ENCODE measurements at regions not wholly inside any gene's neighbourhood (a gene's known extent, or its start where the extent isn't known, plus 50 kb on each side); places are given as distances from the start of the nearest gene placed in this dataset.

GRCh38 chr12:107167756-107168155, 74.4 kb upstream of the CRY1 start:
- no peak overlapping the region for H3K4me3 ChIP-seq (ENCODE audit: low read depth, low read length, poor library complexity, severe bottlenecking)
- no peaks in the 10 kb centered on the region for H3K36me3 ChIP-seq (ENCODE audit: insufficient read depth, low read length, poor library complexity, severe bottlenecking)
- ChIA-PET POLR2A (ENCODE audit: low non-redundant PET) (no interaction called here), CTCF (no interaction called here)
- no peaks in the 10 kb centered on the region for H3K9me3 ChIP-seq (ENCODE audit: low read depth, low read length, poor library complexity, severe bottlenecking)
- intact Hi-C loops (cut with micrococcal nuclease; ENCODE audit: unreplicated experiment): no loop called here
- H3K27ac ChIP-seq (ENCODE audit: low read depth, low read length, poor library complexity, severe bottlenecking): no peak overlapping the region
- TF ChIP-seq CTCF (conservative IDR thresholded peaks at IDR 0.05; ENCODE audit: low read depth, low read length) (no peak), EZH2 (IDR thresholded peaks at IDR 0.05; ENCODE audit: borderline replicate concordance, low read depth, low read length, poor library complexity, severe bottlenecking) (no peak)
- no peaks in the 10 kb centered on the region for H3K4me1 ChIP-seq (ENCODE audit: insufficient read depth, low read length, poor library complexity, severe bottlenecking)
- BruUV-seq (replicated peaks): no TSS peak
- no peak for DNase-seq (ENCODE audit: low spot score)
- H3K27me3 ChIP-seq (replicated peaks; ENCODE audit: insufficient read depth, low read depth, low read length, poor library complexity): no peaks in the 10 kb centered on the region

- CTCF ChIA-PET: no interaction called here
- POLR2A ChIA-PET (ENCODE audit: low non-redundant PET): no interaction called here
- no peak for DNase-seq (ENCODE audit: low spot score)
- no TSS peak for BruUV-seq (replicated peaks)
- H3K27me3 ChIP-seq (replicated peaks; ENCODE audit: insufficient read depth, low read depth, low read length, poor library complexity): no peaks in the 10 kb centered on the region
- intact Hi-C loops (cut with micrococcal nuclease; ENCODE audit: unreplicated experiment): no loop called here
- H3K27ac ChIP-seq (ENCODE audit: low read depth, low read length, poor library complexity, severe bottlenecking): no peak overlapping the region
- no peaks in the 10 kb centered on the region for H3K9me3 ChIP-seq (ENCODE audit: low read depth, low read length, poor library complexity, severe bottlenecking)
- H3K4me3 ChIP-seq (ENCODE audit: low read depth, low read length, poor library complexity, severe bottlenecking): no peak overlapping the region
- TF ChIP-seq CTCF (conservative IDR thresholded peaks at IDR 0.05; ENCODE audit: low read depth, low read length): no peak
- no peak for TF ChIP-seq EZH2 (IDR thresholded peaks at IDR 0.05; ENCODE audit: borderline replicate concordance, low read depth, low read length, poor library complexity, severe bottlenecking)
- H3K4me1 ChIP-seq (ENCODE audit: insufficient read depth, low read length, poor library complexity, severe bottlenecking): no peaks in the 10 kb centered on the region
- H3K36me3 ChIP-seq (ENCODE audit: insufficient read depth, low read length, poor library complexity, severe bottlenecking): no peaks in the 10 kb centered on the region
Measured at GRCh38 chr12:107169200-107169599, 75.9 kb upstream of the CRY1 start.

- no TSS peak for BruUV-seq (replicated peaks)
- no peaks in the 10 kb centered on the region for H3K36me3 ChIP-seq (ENCODE audit: insufficient read depth, low read length, poor library complexity, severe bottlenecking)
- H3K27me3 ChIP-seq (replicated peaks; ENCODE audit: insufficient read depth, low read depth, low read length, poor library complexity): no peaks in the 10 kb centered on the region
- ChIA-PET CTCF (no interaction called here), POLR2A (ENCODE audit: low non-redundant PET) (no interaction called here)
- TF ChIP-seq EZH2 (IDR thresholded peaks at IDR 0.05; ENCODE audit: borderline replicate concordance, low read depth, low read length, poor library complexity, severe bottlenecking): no peak
- no peak for TF ChIP-seq CTCF (conservative IDR thresholded peaks at IDR 0.05; ENCODE audit: low read depth, low read length)
- no peaks in the 10 kb centered on the region for H3K9me3 ChIP-seq (ENCODE audit: low read depth, low read length, poor library complexity, severe bottlenecking)
- DNase-seq (ENCODE audit: low spot score): no peak
- H3K27ac ChIP-seq (ENCODE audit: low read depth, low read length, poor library complexity, severe bottlenecking): no peak overlapping the region
- no peak overlapping the region for H3K4me3 ChIP-seq (ENCODE audit: low read depth, low read length, poor library complexity, severe bottlenecking)
- intact Hi-C loops (cut with micrococcal nuclease; ENCODE audit: unreplicated experiment): no loop called here
- H3K4me1 ChIP-seq (ENCODE audit: insufficient read depth, low read length, poor library complexity, severe bottlenecking): no peaks in the 10 kb centered on the region
Measured at GRCh38 chr12:107178776-107179175, 85.4 kb upstream of the CRY1 start.
